Occipital lobe (tissue), 1 donor: ENCODE measurements at regions not wholly inside any gene's neighbourhood (a gene's known extent, or its start where the extent isn't known, plus 50 kb on each side); places are given as distances from the start of the nearest gene placed in this dataset.
"Not testable (repeated sequence)": the region's sequence is repeated elsewhere in the genome, so short reads cannot be mapped to it uniquely, and the experiment has no call there.

Experiments used
- DNase-seq: peaks from one replicate; lab custom pipeline; 2025; lab: John Stamatoyannopoulos, UW

- not testable (repeated sequence) for DNase-seq
These were observed 877.9 kb upstream of the CDH18 start for GRCh38 chr5:20865892-20866291.

- no peak for DNase-seq
These were observed 845.2 kb upstream of the CDH18 start for GRCh38 chr5:20833081-20833627.

- no peak for DNase-seq
These were observed 844.4 kb upstream of the CDH18 start for GRCh38 chr5:20832204-20833080.

GRCh38 chr5:20825951-20826350, 838.0 kb upstream of the CDH18 start:
- not testable (repeated sequence) for DNase-seq

- DNase-seq = not testable (repeated sequence)
These were observed 809.2 kb upstream of the CDH18 start for GRCh38 chr5:20797216-20797615.

GRCh38 chr5:20784755-20785154, 796.8 kb upstream of the CDH18 start:
- not testable (repeated sequence) for DNase-seq

GRCh38 chr5:20783484-20783883, 795.5 kb upstream of the CDH18 start:
- DNase-seq = not testable (repeated sequence)

GRCh38 chr5:20771338-20771737, 783.3 kb upstream of the CDH18 start:
- not testable (repeated sequence) for DNase-seq

- DNase-seq = not testable (repeated sequence)
These were observed 777.1 kb upstream of the CDH18 start for GRCh38 chr5:20765074-20765473.

GRCh38 chr5:20759459-20759858, 771.5 kb upstream of the CDH18 start:
- not testable (repeated sequence) for DNase-seq

GRCh38 chr5:20752179-20752578, 764.2 kb upstream of the CDH18 start:
- DNase-seq = not testable (repeated sequence)

GRCh38 chr5:20735715-20736114, 747.7 kb upstream of the CDH18 start:
- DNase-seq = not testable (repeated sequence)

GRCh38 chr5:20732223-20732622, 744.2 kb upstream of the CDH18 start:
- not testable (repeated sequence) for DNase-seq

- DNase-seq = not testable (repeated sequence)
These were observed 733.3 kb upstream of the CDH18 start for GRCh38 chr5:20721286-20721685.

- not testable (repeated sequence) for DNase-seq
These were observed 723.6 kb upstream of the CDH18 start for GRCh38 chr5:20711520-20712155.

GRCh38 chr5:20707634-20708033, 719.6 kb upstream of the CDH18 start:
- DNase-seq = not testable (repeated sequence)

- DNase-seq = no peak
These were observed 706.1 kb upstream of the CDH18 start for GRCh38 chr5:20694121-20694520.

GRCh38 chr5:20692913-20693312, 704.9 kb upstream of the CDH18 start:
- no peak for DNase-seq

- no peak for DNase-seq
These were observed 695.4 kb upstream of the CDH18 start for GRCh38 chr5:20683241-20683940.

- no peak for DNase-seq
These were observed 692.8 kb upstream of the CDH18 start for GRCh38 chr5:20680718-20681302.

GRCh38 chr5:20678814-20679298, 690.9 kb upstream of the CDH18 start:
- DNase-seq = no peak
